ENCODE measurements at regions not wholly inside any gene's neighbourhood (a gene's known extent, or its start where the extent isn't known, plus 50 kb on each side); places are given as distances from the start of the nearest gene placed in this dataset.
"Not testable (repeated sequence)": the region's sequence is repeated elsewhere in the genome, so short reads cannot be mapped to it uniquely, and the experiment has no call there.

DNA sequence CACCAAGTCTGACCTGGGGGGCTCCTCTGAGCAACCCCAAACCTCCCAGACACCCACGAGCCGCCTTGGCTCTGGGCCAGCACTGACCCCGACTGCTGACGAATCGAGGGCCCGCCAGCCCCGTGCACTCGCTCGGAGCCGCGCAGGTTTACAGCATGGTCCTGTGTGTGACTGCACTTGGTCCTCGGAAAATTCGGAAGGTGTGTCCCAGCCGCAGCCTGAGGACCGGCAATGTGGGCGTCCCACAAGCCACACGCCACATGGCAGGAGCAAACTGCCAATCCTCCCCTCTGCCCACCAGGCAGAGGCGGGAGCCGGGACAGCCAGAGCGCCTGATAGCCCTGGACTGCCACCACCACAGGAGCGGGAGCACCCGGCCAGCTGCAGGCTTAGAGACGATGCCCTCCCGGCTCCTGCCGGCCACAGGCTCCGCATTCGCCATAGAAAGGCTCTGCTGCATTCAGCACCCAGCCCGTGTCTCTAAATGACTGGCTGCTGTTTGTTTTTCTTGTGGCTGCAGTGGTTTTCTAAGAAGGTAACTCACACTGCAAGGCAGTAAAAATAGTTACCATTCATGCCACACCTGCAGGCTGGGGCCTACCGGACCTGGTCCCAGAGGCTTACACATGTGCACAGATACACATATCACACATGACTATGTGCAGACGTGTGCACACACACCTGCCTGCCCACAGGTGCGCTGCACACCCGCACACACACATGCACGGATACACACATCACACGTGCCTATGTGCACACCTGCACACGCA lies 5415.3 kb upstream of the TPTE start:
- not testable (repeated sequence) for H3K27me3 ChIP-seq (ENCODE audit: control insufficient read depth in 3 of 3, insufficient read depth in 3 of 3, low read depth in 1 of 3, low read length in 3 of 3); DNase-seq (ENCODE audit: low spot score); H2BK15ac ChIP-seq (ENCODE audit: low read length)

DNA sequence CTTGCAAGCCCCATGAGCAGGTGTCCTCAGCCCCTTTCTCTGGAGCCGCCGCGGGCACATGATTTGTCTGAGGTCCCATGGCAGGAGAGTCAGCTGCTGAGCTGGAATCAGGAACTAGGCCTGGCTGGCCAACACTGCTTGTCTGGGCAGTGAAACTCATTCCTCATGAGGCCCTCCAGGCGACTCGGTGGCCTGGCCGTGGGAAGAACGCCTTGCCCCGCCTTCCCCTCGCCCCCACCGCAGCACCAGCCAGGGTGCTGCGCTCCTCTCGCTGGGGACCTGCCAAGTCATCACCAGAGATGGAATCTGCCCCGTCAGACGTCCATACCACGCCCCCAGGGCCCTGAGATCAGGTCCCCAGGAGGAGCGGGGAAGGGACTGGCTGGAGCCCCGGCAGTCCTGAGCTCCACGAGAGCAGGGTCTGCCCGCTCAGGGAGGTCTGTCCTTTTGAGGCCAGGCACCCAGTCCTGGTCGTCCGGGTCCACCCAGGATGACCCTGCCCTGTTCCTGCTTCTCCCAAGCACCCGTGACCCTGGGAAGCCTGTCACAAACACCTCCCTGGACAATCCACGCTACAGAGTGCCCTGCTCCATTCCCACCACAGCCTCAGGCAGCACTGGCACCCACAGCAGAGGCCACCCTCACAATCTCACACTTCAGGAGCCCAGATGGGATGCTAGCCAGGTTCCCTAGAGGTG lies 5414.5 kb upstream of the TPTE start:
- H3K9me3 ChIP-seq (replicated peaks in 1 of 2; ENCODE audit: control insufficient read depth in 2 of 2, insufficient read depth in 1 of 2, low read depth in 1 of 2, low read length in 2 of 2); H2BK12ac ChIP-seq (ENCODE audit: low read length); H2BK120ac ChIP-seq (ENCODE audit: low read depth, low read length); H3K18ac ChIP-seq (ENCODE audit: low read length); H3K23ac ChIP-seq (ENCODE audit: low read depth, low read length, poor library complexity); H4K91ac ChIP-seq (ENCODE audit: low read depth, low read length, poor library complexity); H4K8ac ChIP-seq (ENCODE audit: low read depth, low read length); H3K4me1 ChIP-seq (ENCODE audit: control insufficient read depth in 2 of 2, insufficient read depth in 1 of 2, low read depth in 1 of 2, low read length in 2 of 2); H3K4me2 ChIP-seq (ENCODE audit: insufficient read depth, low read length, poor library complexity, severe bottlenecking); DNase-seq (ENCODE audit: low spot score); H3K14ac ChIP-seq (ENCODE audit: low read length); H3K4me3 ChIP-seq (ENCODE audit: low read length in 2 of 2); H2AFZ ChIP-seq (ENCODE audit: low read length); H2BK15ac ChIP-seq (ENCODE audit: low read length); H3K9ac ChIP-seq (ENCODE audit: low read depth, low read length, poor library complexity); H3K27ac ChIP-seq (replicated peaks; ENCODE audit: low read length); H3K79me1 ChIP-seq (ENCODE audit: low read depth, low read length); H3K4ac ChIP-seq (ENCODE audit: low read length); H2BK5ac ChIP-seq (ENCODE audit: low read length); H2AK5ac ChIP-seq (ENCODE audit: low read depth, low read length); H3K27me3 ChIP-seq (ENCODE audit: control insufficient read depth in 3 of 3, insufficient read depth in 3 of 3, low read depth in 1 of 3, low read length in 3 of 3); H3K36me3 ChIP-seq (replicated peaks in 1 of 2; ENCODE audit: control insufficient read depth in 2 of 2, insufficient read depth in 2 of 2, low read length in 2 of 2): not testable (repeated sequence)
- no CpG with 5 or more reads among the region's 23 CpGs for WGBS, 2 donors (ENCODE audit: extremely low coverage in 2 of 2, insufficient read length in 2 of 2, insufficient replicate concordance in 1 of 2)

More for the DNA sequence above, 5415.3 kb upstream of the TPTE start:
- not testable (repeated sequence) for H2BK120ac ChIP-seq (ENCODE audit: low read depth, low read length); H3K36me3 ChIP-seq (replicated peaks in 1 of 2; ENCODE audit: control insufficient read depth in 2 of 2, insufficient read depth in 2 of 2, low read length in 2 of 2); H3K23ac ChIP-seq (ENCODE audit: low read depth, low read length, poor library complexity); H3K9ac ChIP-seq (ENCODE audit: low read depth, low read length, poor library complexity); H4K91ac ChIP-seq (ENCODE audit: low read depth, low read length, poor library complexity); H2BK12ac ChIP-seq (ENCODE audit: low read length); H3K4me3 ChIP-seq (ENCODE audit: low read length in 2 of 2); H2AFZ ChIP-seq (ENCODE audit: low read length); H4K8ac ChIP-seq (ENCODE audit: low read depth, low read length); H3K79me1 ChIP-seq (ENCODE audit: low read depth, low read length); H3K9me3 ChIP-seq (replicated peaks in 1 of 2; ENCODE audit: control insufficient read depth in 2 of 2, insufficient read depth in 1 of 2, low read depth in 1 of 2, low read length in 2 of 2); H3K27ac ChIP-seq (replicated peaks; ENCODE audit: low read length); H2BK5ac ChIP-seq (ENCODE audit: low read length); H3K4ac ChIP-seq (ENCODE audit: low read length); H3K14ac ChIP-seq (ENCODE audit: low read length); H3K4me1 ChIP-seq (ENCODE audit: control insufficient read depth in 2 of 2, insufficient read depth in 1 of 2, low read depth in 1 of 2, low read length in 2 of 2); H3K18ac ChIP-seq (ENCODE audit: low read length); H2AK5ac ChIP-seq (ENCODE audit: low read depth, low read length); H3K4me2 ChIP-seq (ENCODE audit: insufficient read depth, low read length, poor library complexity, severe bottlenecking)
- no CpG with 5 or more reads among the region's 35 CpGs for WGBS, 2 donors (ENCODE audit: extremely low coverage in 2 of 2, insufficient read length in 2 of 2, insufficient replicate concordance in 1 of 2)

DNA sequence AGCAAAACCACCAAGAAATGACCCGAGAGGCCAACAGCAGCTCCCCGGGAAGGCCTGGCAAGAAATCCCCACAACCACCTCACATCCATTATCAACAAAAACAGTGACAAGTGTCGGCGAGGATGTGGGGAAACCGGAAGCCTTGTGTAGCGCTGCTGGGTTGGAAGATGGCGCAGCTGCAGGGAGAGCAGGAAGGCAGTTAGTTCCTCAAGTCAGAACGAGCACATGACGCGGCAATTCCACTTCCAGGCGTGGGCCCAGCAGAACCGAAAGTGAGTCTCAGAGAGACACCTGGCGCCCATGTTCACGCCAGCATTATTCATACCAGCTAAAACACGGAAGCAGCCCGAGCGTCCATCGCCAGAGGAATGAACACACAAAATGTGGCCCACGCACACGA lies 5413.7 kb upstream of the TPTE start:
- not testable (repeated sequence) for H3K4me2 ChIP-seq (ENCODE audit: insufficient read depth, low read length, poor library complexity, severe bottlenecking); H3K23ac ChIP-seq (ENCODE audit: low read depth, low read length, poor library complexity); H2BK120ac ChIP-seq (ENCODE audit: low read depth, low read length); H3K4me3 ChIP-seq (ENCODE audit: low read length in 2 of 2); H2BK12ac ChIP-seq (ENCODE audit: low read length); H3K18ac ChIP-seq (ENCODE audit: low read length); H2BK15ac ChIP-seq (ENCODE audit: low read length); H4K8ac ChIP-seq (ENCODE audit: low read depth, low read length); H3K36me3 ChIP-seq (replicated peaks in 1 of 2; ENCODE audit: control insufficient read depth in 2 of 2, insufficient read depth in 2 of 2, low read length in 2 of 2); H3K9ac ChIP-seq (ENCODE audit: low read depth, low read length, poor library complexity); H2AFZ ChIP-seq (ENCODE audit: low read length); H3K27me3 ChIP-seq (ENCODE audit: control insufficient read depth in 3 of 3, insufficient read depth in 3 of 3, low read depth in 1 of 3, low read length in 3 of 3); H3K4ac ChIP-seq (ENCODE audit: low read length); H2BK5ac ChIP-seq (ENCODE audit: low read length); H3K14ac ChIP-seq (ENCODE audit: low read length); H4K91ac ChIP-seq (ENCODE audit: low read depth, low read length, poor library complexity); H2AK5ac ChIP-seq (ENCODE audit: low read depth, low read length); DNase-seq (ENCODE audit: low spot score); H3K27ac ChIP-seq (replicated peaks; ENCODE audit: low read length); H3K4me1 ChIP-seq (ENCODE audit: control insufficient read depth in 2 of 2, insufficient read depth in 1 of 2, low read depth in 1 of 2, low read length in 2 of 2); H3K79me1 ChIP-seq (ENCODE audit: low read depth, low read length); H3K9me3 ChIP-seq (replicated peaks in 1 of 2; ENCODE audit: control insufficient read depth in 2 of 2, insufficient read depth in 1 of 2, low read depth in 1 of 2, low read length in 2 of 2)
- WGBS, 2 donors (ENCODE audit: extremely low coverage in 2 of 2, insufficient read length in 2 of 2, insufficient replicate concordance in 1 of 2), result no CpG with 5 or more reads among the region's 20 CpGs

DNA sequence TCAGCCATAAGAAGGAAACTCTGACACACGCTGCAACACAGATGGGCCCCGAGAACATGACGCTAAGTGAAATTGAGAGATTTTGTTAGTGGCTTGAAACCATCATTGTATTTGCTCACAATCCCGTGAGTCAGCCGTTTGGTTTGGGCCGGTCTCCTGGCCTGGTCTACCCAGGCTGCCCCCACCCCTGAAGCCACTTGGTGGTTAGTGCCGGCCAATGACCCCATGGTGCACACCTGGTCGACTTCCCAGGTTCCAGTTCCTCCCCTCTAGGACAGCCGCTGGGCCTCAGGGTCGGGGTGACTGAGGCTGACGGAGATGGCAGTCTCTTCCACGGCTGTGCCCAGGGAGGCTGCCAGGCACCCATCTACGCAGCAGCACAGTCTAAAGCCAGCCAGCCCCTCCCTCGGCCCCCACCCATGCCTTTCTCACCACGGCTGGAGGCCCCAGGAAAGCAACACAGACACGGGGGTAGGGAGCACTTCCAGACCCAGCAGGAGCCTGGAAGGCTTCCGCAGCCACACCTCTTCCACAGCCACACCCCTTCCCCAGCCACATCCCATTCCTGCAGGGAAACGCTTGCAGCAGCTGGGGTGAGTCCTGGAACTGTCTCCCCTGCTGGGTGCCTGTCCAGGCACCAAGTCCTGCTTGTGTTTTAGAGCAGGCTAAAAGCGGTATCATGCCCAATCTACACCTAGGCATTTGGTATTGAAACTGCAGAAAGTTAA lies 5413.2 kb upstream of the TPTE start:
- not testable (repeated sequence) for H3K27me3 ChIP-seq (ENCODE audit: control insufficient read depth in 3 of 3, insufficient read depth in 3 of 3, low read depth in 1 of 3, low read length in 3 of 3); H3K4me3 ChIP-seq (ENCODE audit: low read length in 2 of 2); H3K23ac ChIP-seq (ENCODE audit: low read depth, low read length, poor library complexity); DNase-seq (ENCODE audit: low spot score); H3K4me2 ChIP-seq (ENCODE audit: insufficient read depth, low read length, poor library complexity, severe bottlenecking); H2BK12ac ChIP-seq (ENCODE audit: low read length); H3K27ac ChIP-seq (replicated peaks; ENCODE audit: low read length); H3K9ac ChIP-seq (ENCODE audit: low read depth, low read length, poor library complexity); H4K91ac ChIP-seq (ENCODE audit: low read depth, low read length, poor library complexity); H4K8ac ChIP-seq (ENCODE audit: low read depth, low read length); H3K18ac ChIP-seq (ENCODE audit: low read length); H2BK15ac ChIP-seq (ENCODE audit: low read length); H3K14ac ChIP-seq (ENCODE audit: low read length); H3K9me3 ChIP-seq (replicated peaks in 1 of 2; ENCODE audit: control insufficient read depth in 2 of 2, insufficient read depth in 1 of 2, low read depth in 1 of 2, low read length in 2 of 2); H3K4me1 ChIP-seq (ENCODE audit: control insufficient read depth in 2 of 2, insufficient read depth in 1 of 2, low read depth in 1 of 2, low read length in 2 of 2); H3K4ac ChIP-seq (ENCODE audit: low read length); H2AK5ac ChIP-seq (ENCODE audit: low read depth, low read length); H3K79me1 ChIP-seq (ENCODE audit: low read depth, low read length); H3K36me3 ChIP-seq (replicated peaks in 1 of 2; ENCODE audit: control insufficient read depth in 2 of 2, insufficient read depth in 2 of 2, low read length in 2 of 2); H2BK120ac ChIP-seq (ENCODE audit: low read depth, low read length); H2AFZ ChIP-seq (ENCODE audit: low read length); H2BK5ac ChIP-seq (ENCODE audit: low read length)
- WGBS, 2 donors (ENCODE audit: extremely low coverage in 2 of 2, insufficient read length in 2 of 2, insufficient replicate concordance in 1 of 2), result no CpG with 5 or more reads among the region's 19 CpGs

All from neuronal stem cell (in vitro differentiated cells).